ENCODE measurements at regions not wholly inside any gene's neighbourhood (a gene's known extent, or its start where the extent isn't known, plus 50 kb on each side); places are given as distances from the start of the nearest gene placed in this dataset.

- no peak overlapping the region for H3K4me3 ChIP-seq (ENCODE audit: low read depth, low read length)
- DNase-seq (ENCODE audit: low read depth) = no peak
- no peaks in the 10 kb centered on the region for H3K36me3 ChIP-seq (ENCODE audit: control insufficient read depth, insufficient read depth, low read length)
- TF ChIP-seq CTCF (IDR thresholded peaks at IDR 0.05; ENCODE audit: insufficient read depth, low read length, severe bottlenecking) = no peak
- no peak for FAIRE-seq
- H3K27me3 ChIP-seq (ENCODE audit: control insufficient read depth, insufficient read depth, low read length) = no peaks in the 10 kb centered on the region
Observed at GRCh38 chr5:126715765-126716164, 61.2 kb upstream of the LMNB1 start.

DNA sequence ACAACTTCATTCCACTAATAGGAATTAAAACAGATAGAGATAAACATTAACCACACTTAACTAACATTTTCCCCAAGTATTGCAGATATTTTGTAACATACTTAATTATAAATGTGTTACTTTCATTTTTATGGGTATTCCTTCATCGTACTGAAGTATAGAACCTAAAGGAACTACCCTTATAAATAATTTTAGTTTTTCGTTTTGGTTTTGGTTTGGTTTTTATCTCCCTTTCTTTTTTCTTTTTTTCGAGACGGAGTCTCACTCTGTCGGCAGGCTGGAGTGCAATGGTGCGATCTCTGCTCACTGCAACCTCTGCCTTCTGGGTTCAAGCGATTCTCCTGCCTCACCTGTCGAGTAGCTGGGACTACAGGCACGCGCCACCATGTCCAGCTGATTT, 60.1 kb upstream of the LMNB1 start:
- FAIRE-seq (no peak), DNase-seq (ENCODE audit: low read depth) (no peak)
- H3K36me3 ChIP-seq (ENCODE audit: control insufficient read depth, insufficient read depth, low read length) = no peaks in the 10 kb centered on the region
- no peak overlapping the region for H3K4me3 ChIP-seq (ENCODE audit: low read depth, low read length)
- TF ChIP-seq CTCF (IDR thresholded peaks at IDR 0.05; ENCODE audit: insufficient read depth, low read length, severe bottlenecking) = no peak
- no peaks in the 10 kb centered on the region for H3K27me3 ChIP-seq (ENCODE audit: control insufficient read depth, insufficient read depth, low read length)

- Histone ChIP-seq H3K4me3 (ENCODE audit: low read depth, low read length) (no peak overlapping the region), H3K36me3 (ENCODE audit: control insufficient read depth, insufficient read depth, low read length) (no peaks in the 10 kb centered on the region), H3K27me3 (ENCODE audit: control insufficient read depth, insufficient read depth, low read length) (no peaks in the 10 kb centered on the region)
- no peak for TF ChIP-seq CTCF (IDR thresholded peaks at IDR 0.05; ENCODE audit: insufficient read depth, low read length, severe bottlenecking)
- no peak for DNase-seq (ENCODE audit: low read depth)
- no peak for FAIRE-seq
Observed at GRCh38 chr5:126718236-126718868, 58.6 kb upstream of the LMNB1 start.

GRCh38 chr5:126720369-126720768, 56.6 kb upstream of the LMNB1 start:
- no peak for TF ChIP-seq CTCF (IDR thresholded peaks at IDR 0.05; ENCODE audit: insufficient read depth, low read length, severe bottlenecking)
- FAIRE-seq = no peak
- H3K4me3 ChIP-seq (ENCODE audit: low read depth, low read length) = no peak overlapping the region
- H3K36me3 ChIP-seq (ENCODE audit: control insufficient read depth, insufficient read depth, low read length) = no peaks in the 10 kb centered on the region
- no peaks in the 10 kb centered on the region for H3K27me3 ChIP-seq (ENCODE audit: control insufficient read depth, insufficient read depth, low read length)
- DNase-seq (ENCODE audit: low read depth) = no peak

GRCh38 chr5:126723643-126724042, 53.3 kb upstream of the LMNB1 start:
- Histone ChIP-seq H3K36me3 (ENCODE audit: control insufficient read depth, insufficient read depth, low read length) (no peaks in the 10 kb centered on the region), H3K4me3 (ENCODE audit: low read depth, low read length) (no peak overlapping the region), H3K27me3 (ENCODE audit: control insufficient read depth, insufficient read depth, low read length) (no peaks in the 10 kb centered on the region)
- TF ChIP-seq CTCF (IDR thresholded peaks at IDR 0.05; ENCODE audit: insufficient read depth, low read length, severe bottlenecking) = no peak
- FAIRE-seq = no peak
- no peak for DNase-seq (ENCODE audit: low read depth)
